ENCODE measurements at regions not wholly inside any gene's neighbourhood (a gene's known extent, or its start where the extent isn't known, plus 50 kb on each side); places are given as distances from the start of the nearest gene placed in this dataset.

DNA sequence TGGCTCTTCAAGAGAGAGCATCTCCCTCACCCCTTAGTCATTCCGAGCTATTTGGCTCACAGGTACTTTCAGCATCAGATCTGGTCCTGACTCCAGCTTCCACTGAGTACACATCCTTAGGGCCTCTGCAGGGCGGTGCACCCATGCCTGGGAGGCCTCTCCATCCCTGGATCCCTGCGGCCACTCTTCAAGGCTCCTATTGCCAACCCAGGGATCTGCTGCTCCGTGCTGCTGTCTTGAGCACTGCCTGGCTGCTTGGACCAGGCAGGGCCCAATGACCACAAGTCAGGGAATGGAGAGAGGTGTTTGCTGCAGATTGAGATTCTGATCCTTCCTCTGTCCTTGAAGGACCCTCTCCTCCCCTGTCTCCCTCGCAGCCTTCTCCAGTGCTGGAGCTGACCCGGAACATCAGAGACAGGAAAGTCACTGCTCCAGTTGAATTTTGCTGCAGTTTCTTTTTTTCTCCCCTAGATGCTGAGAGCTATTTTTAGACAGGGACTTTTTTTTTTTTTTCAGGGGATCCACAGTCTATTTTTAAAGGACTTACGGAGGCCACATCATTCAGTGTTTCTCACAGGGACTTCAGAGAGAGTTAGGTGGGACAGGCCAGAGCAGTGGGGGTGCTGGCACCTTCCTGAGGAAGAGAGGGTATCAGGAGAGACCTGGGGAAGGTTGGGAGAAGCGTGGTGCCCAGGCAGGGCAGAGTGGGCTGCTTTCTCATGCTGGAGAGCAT lies 50.1 kb upstream of the KCNA1 start:
- DNase-seq = no peak
